ENCODE measurements at regions not wholly inside any gene's neighbourhood (a gene's known extent, or its start where the extent isn't known, plus 50 kb on each side); places are given as distances from the start of the nearest gene placed in this dataset.

GRCh38 chr5:145506185-145506850, 328.8 kb downstream of the PRELID2 start:
- H4K20me1 ChIP-seq (ENCODE audit: insufficient read depth): no peaks in the 10 kb centered on the region
- H3K9ac ChIP-seq: no peak overlapping the region
- peaks cover 19% of the 10 kb centered on the region for H3K4me1 ChIP-seq (ENCODE audit: insufficient read depth)
- in situ Hi-C loops (cut with MboI): no loop called here
- no peak overlapping the region for H2AFZ ChIP-seq
- WGBS, 2 experiments (ENCODE audit: low coverage in 1 of 2, low lambda C conversion rate in 2 of 2, missing lambda C conversion rate in 2 of 2): 90 to 94% methylated on average over 3 of the region's 3 CpGs
- H3K27me3 ChIP-seq (replicated peaks; ENCODE audit: insufficient read depth): no peaks in the 10 kb centered on the region
- no peak overlapping the region for H3K4me3 ChIP-seq
- no peaks in the 10 kb centered on the region for H3K9me2 ChIP-seq (ENCODE audit: insufficient read depth)
- H3K27ac ChIP-seq: no peak overlapping the region
- no peak for TF ChIP-seq EZH2phosphoT487 (IDR thresholded peaks at IDR 0.05; ENCODE audit: insufficient read depth, low read depth)
- no peak for TF ChIP-seq EZH2 (IDR thresholded peaks at IDR 0.05; ENCODE audit: insufficient read depth, poor library complexity, severe bottlenecking)
- no peaks in the 10 kb centered on the region for H3K36me3 ChIP-seq (ENCODE audit: low read depth)
- no peaks in the 10 kb centered on the region for H3K9me3 ChIP-seq (ENCODE audit: low read depth)
- H3K4me2 ChIP-seq (ENCODE audit: unreplicated experiment): no peak overlapping the region
- DNase-seq: no peak
- peaks cover 15% of the 10 kb centered on the region for H3F3A ChIP-seq (ENCODE audit: insufficient read depth)
- no peaks in the 10 kb centered on the region for H3K79me2 ChIP-seq (ENCODE audit: insufficient read depth)

GRCh38 chr5:145502906-145503305, 332.2 kb downstream of the PRELID2 start:
- H3K36me3 ChIP-seq (ENCODE audit: low read depth): no peaks in the 10 kb centered on the region
- DNase-seq: no peak
- no peak overlapping the region for H3K27ac ChIP-seq
- TF ChIP-seq EZH2 (IDR thresholded peaks at IDR 0.05; ENCODE audit: insufficient read depth, poor library complexity, severe bottlenecking): no peak
- no peak for TF ChIP-seq EZH2phosphoT487 (IDR thresholded peaks at IDR 0.05; ENCODE audit: insufficient read depth, low read depth)
- H3K9ac ChIP-seq: no peak overlapping the region
- no peak overlapping the region for H2AFZ ChIP-seq
- H3K27me3 ChIP-seq (replicated peaks; ENCODE audit: insufficient read depth): no peaks in the 10 kb centered on the region
- no peaks in the 10 kb centered on the region for H3K79me2 ChIP-seq (ENCODE audit: insufficient read depth)
- 93 to 96% methylated on average over 1 of the region's 1 CpG for WGBS, 2 experiments (ENCODE audit: low coverage in 1 of 2, low lambda C conversion rate in 2 of 2, missing lambda C conversion rate in 2 of 2)
- peaks cover 7% of the 10 kb centered on the region; the same call in 1 of the 2 replicates for H3K4me1 ChIP-seq (ENCODE audit: insufficient read depth)
- H3K4me2 ChIP-seq (ENCODE audit: unreplicated experiment): no peak overlapping the region
- in situ Hi-C loops (cut with MboI): no loop called here
- H4K20me1 ChIP-seq (ENCODE audit: insufficient read depth): no peaks in the 10 kb centered on the region
- no peaks in the 10 kb centered on the region for H3K9me2 ChIP-seq (ENCODE audit: insufficient read depth)
- H3K9me3 ChIP-seq (ENCODE audit: low read depth): no peaks in the 10 kb centered on the region
- no peaks in the 10 kb centered on the region for H3F3A ChIP-seq (ENCODE audit: insufficient read depth)
- no peak overlapping the region for H3K4me3 ChIP-seq

GRCh38 chr5:145500710-145501109, 334.4 kb downstream of the PRELID2 start:
- in situ Hi-C loops (cut with MboI): no loop called here
- no peaks in the 10 kb centered on the region for H3K79me2 ChIP-seq (ENCODE audit: insufficient read depth)
- no peaks in the 10 kb centered on the region for H3F3A ChIP-seq (ENCODE audit: insufficient read depth)
- H3K4me3 ChIP-seq: no peak overlapping the region
- H2AFZ ChIP-seq: no peak overlapping the region
- no peaks in the 10 kb centered on the region for H3K27me3 ChIP-seq (replicated peaks; ENCODE audit: insufficient read depth)
- DNase-seq: no peak
- no peak overlapping the region for H3K4me2 ChIP-seq (ENCODE audit: unreplicated experiment)
- 88 to 95% methylated on average over 4 of the region's 4 CpGs for WGBS, 2 experiments (ENCODE audit: low coverage in 1 of 2, low lambda C conversion rate in 2 of 2, missing lambda C conversion rate in 2 of 2)
- H3K9ac ChIP-seq: no peak overlapping the region
- H3K27ac ChIP-seq: no peak overlapping the region
- no peak for TF ChIP-seq EZH2phosphoT487 (IDR thresholded peaks at IDR 0.05; ENCODE audit: insufficient read depth, low read depth)
- no peak for TF ChIP-seq EZH2 (IDR thresholded peaks at IDR 0.05; ENCODE audit: insufficient read depth, poor library complexity, severe bottlenecking)
- no peaks in the 10 kb centered on the region for H3K9me3 ChIP-seq (ENCODE audit: low read depth)
- no peaks in the 10 kb centered on the region for H4K20me1 ChIP-seq (ENCODE audit: insufficient read depth)
- no peaks in the 10 kb centered on the region for H3K36me3 ChIP-seq (ENCODE audit: low read depth)
- H3K4me1 ChIP-seq (ENCODE audit: insufficient read depth): peaks cover 12% of the 10 kb centered on the region
- no peaks in the 10 kb centered on the region for H3K9me2 ChIP-seq (ENCODE audit: insufficient read depth)

GRCh38 chr5:145499483-145499882, 335.7 kb downstream of the PRELID2 start:
- H3K27ac ChIP-seq: no peak overlapping the region

More at GRCh38 chr5:145499483-145499882, 335.7 kb downstream of the PRELID2 start:
- peaks cover 10% of the 10 kb centered on the region for H3F3A ChIP-seq (ENCODE audit: insufficient read depth)
- no peaks in the 10 kb centered on the region for H3K9me2 ChIP-seq (ENCODE audit: insufficient read depth)
- no peak for DNase-seq
- no peaks in the 10 kb centered on the region for H3K36me3 ChIP-seq (ENCODE audit: low read depth)
- TF ChIP-seq EZH2 (IDR thresholded peaks at IDR 0.05; ENCODE audit: insufficient read depth, poor library complexity, severe bottlenecking): no peak
- TF ChIP-seq EZH2phosphoT487 (IDR thresholded peaks at IDR 0.05; ENCODE audit: insufficient read depth, low read depth): no peak
- peak overlapping the region; percentile 61 for H2AFZ ChIP-seq
- peaks cover 22% of the 10 kb centered on the region for H3K4me1 ChIP-seq (ENCODE audit: insufficient read depth)
- no peaks in the 10 kb centered on the region for H3K79me2 ChIP-seq (ENCODE audit: insufficient read depth)
- peak overlapping the region; percentile 50 for H3K4me2 ChIP-seq (ENCODE audit: unreplicated experiment)
- in situ Hi-C loops (cut with MboI): no loop called here
- H4K20me1 ChIP-seq (ENCODE audit: insufficient read depth): no peaks in the 10 kb centered on the region
- H3K27me3 ChIP-seq (replicated peaks; ENCODE audit: insufficient read depth): no peaks in the 10 kb centered on the region
- H3K9ac ChIP-seq: no peak overlapping the region
- no peaks in the 10 kb centered on the region for H3K9me3 ChIP-seq (ENCODE audit: low read depth)
- 26 to 30% methylated on average over 4 of the region's 4 CpGs for WGBS, 2 experiments (ENCODE audit: low coverage in 1 of 2, low lambda C conversion rate in 2 of 2, missing lambda C conversion rate in 2 of 2)
- H3K4me3 ChIP-seq: 0 out of 2 replicates have a peak overlapping the region, but pooled peaks have one; percentile 24
